IMR-90 (cell line): ENCODE measurements at regions not wholly inside any gene's neighbourhood (a gene's known extent, or its start where the extent isn't known, plus 50 kb on each side); places are given as distances from the start of the nearest gene placed in this dataset.

Source experiments
- BHLHE40 ChIP-seq: fragments of 150-350 bp; IDR thresholded peaks from 2 replicates; pipeline ENCODE4 v1.6.1; 2016; ENCODE audit warnings: mild to moderate bottlenecking, low read depth, low read length
- CEBPB ChIP-seq: IDR thresholded peaks from 2 replicates; pipeline ENCODE4 v1.6.1; 2012; ENCODE audit warnings: low read depth, low read length, improper control_type of control experiment
- MXI1 ChIP-seq: IDR thresholded peaks from 2 replicates; pipeline ENCODE4 v1.6.1; 2012; ENCODE audit warnings: low read depth, mild to moderate bottlenecking, low read length, moderate library complexity, borderline replicate concordance
- NFE2L2 ChIP-seq: fragments of 150-350 bp; IDR thresholded peaks from 2 replicates; pipeline ENCODE4 v1.6.1; 2016; ENCODE audit warnings: low read depth, mild to moderate bottlenecking, low read length
- POLR2A ChIP-seq: IDR thresholded peaks from 2 replicates; pipeline ENCODE4 v1.6.1; 2012; ENCODE audit warnings: mild to moderate bottlenecking, low read depth, low read length
- RAD21 ChIP-seq: IDR thresholded peaks from 2 replicates; pipeline ENCODE4 v1.6.1; 2012; ENCODE audit warnings: low read length, improper control_type of control experiment
- RCOR1 ChIP-seq: IDR thresholded peaks from 2 replicates; pipeline ENCODE4 v1.6.1; 2012; ENCODE audit warnings: mild to moderate bottlenecking, low read length, improper control_type of control experiment; ENCODE audit not compliant: insufficient replicate concordance
- RFX5 ChIP-seq: IDR thresholded peaks from 2 replicates; pipeline ENCODE4 v1.8.0; 2012; ENCODE audit warnings: low read depth, mild to moderate bottlenecking, low read length, moderate library complexity
- SMC3 ChIP-seq: fragments of 150-350 bp; IDR thresholded peaks from 2 replicates; pipeline ENCODE4 v1.6.1; 2016; ENCODE audit warnings: low read depth, mild to moderate bottlenecking, antibody characterized with exemption, low read length, moderate library complexity
- TF ChIP-seq, protein P1 (sequence below): conservative IDR thresholded peaks from 2 replicates; pipeline ENCODE4 v1.5.1; 2012; ENCODE audit warnings: mild to moderate bottlenecking, low read depth, low read length, improper control_type of control experiment
- TF ChIP-seq, protein P2 (sequence below): fragments of 150-350 bp; IDR thresholded peaks from 2 replicates; pipeline ENCODE4 v1.6.1; 2017; ENCODE audit warnings: mild to moderate bottlenecking, antibody characterized with exemption, low read length, low read depth
- TF ChIP-seq, protein P3 (sequence below): fragments of 150-350 bp; IDR thresholded peaks from 2 replicates; pipeline ENCODE4 v1.6.1; 2016; ENCODE audit warnings: low read depth, mild to moderate bottlenecking, low read length, moderate library complexity, borderline replicate concordance

GRCh38 chr18:39854291-39854690 lies 2100.7 kb upstream of the PIK3C3 start:
- TF ChIP-seq, protein P1, sequence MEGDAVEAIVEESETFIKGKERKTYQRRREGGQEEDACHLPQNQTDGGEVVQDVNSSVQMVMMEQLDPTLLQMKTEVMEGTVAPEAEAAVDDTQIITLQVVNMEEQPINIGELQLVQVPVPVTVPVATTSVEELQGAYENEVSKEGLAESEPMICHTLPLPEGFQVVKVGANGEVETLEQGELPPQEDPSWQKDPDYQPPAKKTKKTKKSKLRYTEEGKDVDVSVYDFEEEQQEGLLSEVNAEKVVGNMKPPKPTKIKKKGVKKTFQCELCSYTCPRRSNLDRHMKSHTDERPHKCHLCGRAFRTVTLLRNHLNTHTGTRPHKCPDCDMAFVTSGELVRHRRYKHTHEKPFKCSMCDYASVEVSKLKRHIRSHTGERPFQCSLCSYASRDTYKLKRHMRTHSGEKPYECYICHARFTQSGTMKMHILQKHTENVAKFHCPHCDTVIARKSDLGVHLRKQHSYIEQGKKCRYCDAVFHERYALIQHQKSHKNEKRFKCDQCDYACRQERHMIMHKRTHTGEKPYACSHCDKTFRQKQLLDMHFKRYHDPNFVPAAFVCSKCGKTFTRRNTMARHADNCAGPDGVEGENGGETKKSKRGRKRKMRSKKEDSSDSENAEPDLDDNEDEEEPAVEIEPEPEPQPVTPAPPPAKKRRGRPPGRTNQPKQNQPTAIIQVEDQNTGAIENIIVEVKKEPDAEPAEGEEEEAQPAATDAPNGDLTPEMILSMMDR, result no peak
- TF ChIP-seq BHLHE40 (no peak), POLR2A (no peak), SMC3 (no peak), RCOR1 (no peak), CEBPB (no peak), NFE2L2 (no peak), RAD21 (no peak), MXI1 (no peak), RFX5 (no peak)
- TF ChIP-seq, protein P2, sequence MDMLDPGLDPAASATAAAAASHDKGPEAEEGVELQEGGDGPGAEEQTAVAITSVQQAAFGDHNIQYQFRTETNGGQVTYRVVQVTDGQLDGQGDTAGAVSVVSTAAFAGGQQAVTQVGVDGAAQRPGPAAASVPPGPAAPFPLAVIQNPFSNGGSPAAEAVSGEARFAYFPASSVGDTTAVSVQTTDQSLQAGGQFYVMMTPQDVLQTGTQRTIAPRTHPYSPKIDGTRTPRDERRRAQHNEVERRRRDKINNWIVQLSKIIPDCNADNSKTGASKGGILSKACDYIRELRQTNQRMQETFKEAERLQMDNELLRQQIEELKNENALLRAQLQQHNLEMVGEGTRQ, result no peak
- TF ChIP-seq, protein P3, sequence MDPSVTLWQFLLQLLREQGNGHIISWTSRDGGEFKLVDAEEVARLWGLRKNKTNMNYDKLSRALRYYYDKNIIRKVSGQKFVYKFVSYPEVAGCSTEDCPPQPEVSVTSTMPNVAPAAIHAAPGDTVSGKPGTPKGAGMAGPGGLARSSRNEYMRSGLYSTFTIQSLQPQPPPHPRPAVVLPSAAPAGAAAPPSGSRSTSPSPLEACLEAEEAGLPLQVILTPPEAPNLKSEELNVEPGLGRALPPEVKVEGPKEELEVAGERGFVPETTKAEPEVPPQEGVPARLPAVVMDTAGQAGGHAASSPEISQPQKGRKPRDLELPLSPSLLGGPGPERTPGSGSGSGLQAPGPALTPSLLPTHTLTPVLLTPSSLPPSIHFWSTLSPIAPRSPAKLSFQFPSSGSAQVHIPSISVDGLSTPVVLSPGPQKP, result no peak
